Ishikawa (cell line): ENCODE measurements at regions not wholly inside any gene's neighbourhood (a gene's known extent, or its start where the extent isn't known, plus 50 kb on each side); places are given as distances from the start of the nearest gene placed in this dataset.

Experiments
- CEBPB ChIP-seq: IDR thresholded peaks from 2 replicates; pipeline ENCODE4 v1.6.1; 2012
- CREB1 ChIP-seq: IDR thresholded peaks from 2 replicates; pipeline ENCODE4 v1.6.1; 2012; ENCODE audit warnings: low read depth
- EGR1 ChIP-seq: IDR thresholded peaks from 2 replicates; pipeline ENCODE4 v1.6.1; 2012
- EP300 ChIP-seq: IDR thresholded peaks from 2 replicates; pipeline ENCODE4 v1.6.1; 2012; ENCODE audit warnings: borderline replicate concordance
- FOXM1 ChIP-seq: IDR thresholded peaks from 2 replicates; pipeline ENCODE4 v1.6.1; 2012; ENCODE audit warnings: low read depth, borderline replicate concordance
- NFIC ChIP-seq: IDR thresholded peaks from 2 replicates; pipeline ENCODE4 v1.6.1; 2012
- RAD21 ChIP-seq: IDR thresholded peaks from 2 replicates; pipeline ENCODE4 v1.6.1; 2012; ENCODE audit warnings: low read depth
- TAF1 ChIP-seq: IDR thresholded peaks from 2 replicates; pipeline ENCODE4 v1.6.1; 2012; ENCODE audit warnings: low read depth, mild to moderate bottlenecking
- TEAD4 ChIP-seq: IDR thresholded peaks from 2 replicates; pipeline ENCODE4 v1.6.1; 2012
- YY1 ChIP-seq: IDR thresholded peaks from 2 replicates; pipeline ENCODE4 v1.6.1; 2012; ENCODE audit warnings: low read depth
- ZBTB7A ChIP-seq: IDR thresholded peaks from 2 replicates; pipeline ENCODE4 v1.6.1; 2012; ENCODE audit warnings: low read depth
- TF ChIP-seq, protein P1 (sequence below): IDR thresholded peaks from 2 replicates; pipeline ENCODE4 v1.6.1; 2012
- TF ChIP-seq, protein P2 (sequence below): IDR thresholded peaks from 2 replicates; pipeline ENCODE4 v1.6.1; 2012; ENCODE audit warnings: low read depth, mild to moderate bottlenecking
- TF ChIP-seq, protein P3 (sequence below): IDR thresholded peaks from 2 replicates; pipeline ENCODE4 v1.6.1; 2012

DNA sequence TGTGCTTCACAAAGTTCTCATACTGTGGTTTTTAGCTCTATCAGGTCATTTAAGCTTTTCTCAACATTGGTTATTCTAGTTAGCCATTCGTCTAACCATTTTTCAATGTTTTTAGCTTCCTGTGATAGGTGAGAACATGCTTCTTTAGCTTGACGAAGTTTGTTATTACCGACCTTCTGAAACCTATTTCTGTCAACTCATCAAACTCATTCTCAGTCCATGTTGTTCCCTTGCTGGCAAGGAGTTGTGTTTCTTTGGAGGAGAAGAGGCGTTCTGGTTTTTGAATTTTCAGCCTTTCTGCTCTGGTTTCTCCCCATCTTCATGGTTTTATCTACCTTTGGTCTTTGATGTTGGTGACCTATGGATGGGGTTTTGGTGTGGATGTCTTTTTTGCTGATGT is 120.9 kb downstream of the NFKBIZ start:
- TF ChIP-seq CEBPB (no peak), TAF1 (no peak), FOXM1 (no peak), CREB1 (no peak), EGR1 (no peak), NFIC (no peak), EP300 (no peak), ZBTB7A (no peak), TEAD4 (no peak), RAD21 (no peak), YY1 (no peak)
- TF ChIP-seq, protein P1, sequence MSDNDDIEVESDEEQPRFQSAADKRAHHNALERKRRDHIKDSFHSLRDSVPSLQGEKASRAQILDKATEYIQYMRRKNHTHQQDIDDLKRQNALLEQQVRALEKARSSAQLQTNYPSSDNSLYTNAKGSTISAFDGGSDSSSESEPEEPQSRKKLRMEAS, result no peak
- TF ChIP-seq, protein P2, sequence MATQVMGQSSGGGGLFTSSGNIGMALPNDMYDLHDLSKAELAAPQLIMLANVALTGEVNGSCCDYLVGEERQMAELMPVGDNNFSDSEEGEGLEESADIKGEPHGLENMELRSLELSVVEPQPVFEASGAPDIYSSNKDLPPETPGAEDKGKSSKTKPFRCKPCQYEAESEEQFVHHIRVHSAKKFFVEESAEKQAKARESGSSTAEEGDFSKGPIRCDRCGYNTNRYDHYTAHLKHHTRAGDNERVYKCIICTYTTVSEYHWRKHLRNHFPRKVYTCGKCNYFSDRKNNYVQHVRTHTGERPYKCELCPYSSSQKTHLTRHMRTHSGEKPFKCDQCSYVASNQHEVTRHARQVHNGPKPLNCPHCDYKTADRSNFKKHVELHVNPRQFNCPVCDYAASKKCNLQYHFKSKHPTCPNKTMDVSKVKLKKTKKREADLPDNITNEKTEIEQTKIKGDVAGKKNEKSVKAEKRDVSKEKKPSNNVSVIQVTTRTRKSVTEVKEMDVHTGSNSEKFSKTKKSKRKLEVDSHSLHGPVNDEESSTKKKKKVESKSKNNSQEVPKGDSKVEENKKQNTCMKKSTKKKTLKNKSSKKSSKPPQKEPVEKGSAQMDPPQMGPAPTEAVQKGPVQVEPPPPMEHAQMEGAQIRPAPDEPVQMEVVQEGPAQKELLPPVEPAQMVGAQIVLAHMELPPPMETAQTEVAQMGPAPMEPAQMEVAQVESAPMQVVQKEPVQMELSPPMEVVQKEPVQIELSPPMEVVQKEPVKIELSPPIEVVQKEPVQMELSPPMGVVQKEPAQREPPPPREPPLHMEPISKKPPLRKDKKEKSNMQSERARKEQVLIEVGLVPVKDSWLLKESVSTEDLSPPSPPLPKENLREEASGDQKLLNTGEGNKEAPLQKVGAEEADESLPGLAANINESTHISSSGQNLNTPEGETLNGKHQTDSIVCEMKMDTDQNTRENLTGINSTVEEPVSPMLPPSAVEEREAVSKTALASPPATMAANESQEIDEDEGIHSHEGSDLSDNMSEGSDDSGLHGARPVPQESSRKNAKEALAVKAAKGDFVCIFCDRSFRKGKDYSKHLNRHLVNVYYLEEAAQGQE, result no peak
- TF ChIP-seq, protein P3, sequence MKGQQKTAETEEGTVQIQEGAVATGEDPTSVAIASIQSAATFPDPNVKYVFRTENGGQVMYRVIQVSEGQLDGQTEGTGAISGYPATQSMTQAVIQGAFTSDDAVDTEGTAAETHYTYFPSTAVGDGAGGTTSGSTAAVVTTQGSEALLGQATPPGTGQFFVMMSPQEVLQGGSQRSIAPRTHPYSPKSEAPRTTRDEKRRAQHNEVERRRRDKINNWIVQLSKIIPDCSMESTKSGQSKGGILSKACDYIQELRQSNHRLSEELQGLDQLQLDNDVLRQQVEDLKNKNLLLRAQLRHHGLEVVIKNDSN, result no peak
